ENCODE measurements at regions not wholly inside any gene's neighbourhood (a gene's known extent, or its start where the extent isn't known, plus 50 kb on each side); places are given as distances from the start of the nearest gene placed in this dataset.

GRCh38 chr3:102304550-102304949 lies 130.3 kb upstream of the ZPLD1 start (continued):
- TF ChIP-seq REST (IDR thresholded peaks at IDR 0.05; ENCODE audit: low read depth, low read length) (no peak), FOXM1 (IDR thresholded peaks at IDR 0.05; ENCODE audit: low read depth, low read length) (no peak), CBX3 (IDR thresholded peaks at IDR 0.05; ENCODE audit: borderline replicate concordance, low read depth) (no peak), PKNOX1 (IDR thresholded peaks at IDR 0.05) (no peak), SMC3 (IDR thresholded peaks at IDR 0.05; ENCODE audit: borderline replicate concordance, low read length) (no peak), JUND (IDR thresholded peaks at IDR 0.05; ENCODE audit: low read depth, low read length) (no peak), MTA3 (IDR thresholded peaks at IDR 0.05; ENCODE audit: borderline replicate concordance, low read length) (no peak), E2F4 (IDR thresholded peaks at IDR 0.05; ENCODE audit: low read depth, low read length) (no peak), SUZ12 (IDR thresholded peaks at IDR 0.05; ENCODE audit: unreplicated experiment) (no peak), PAX8 (IDR thresholded peaks at IDR 0.05) (no peak), ETV6 (conservative IDR thresholded peaks at IDR 0.05 in 1 of 2, IDR thresholded peaks at IDR 0.05 in 1 of 2; ENCODE audit: borderline replicate concordance in 1 of 2, low read depth in 1 of 2) (no peak), POLR2AphosphoS5 (IDR thresholded peaks at IDR 0.05; ENCODE audit: low read length) (no peak)
